Esophagus squamous epithelium (tissue), 5 donors: ENCODE measurements at regions not wholly inside any gene's neighbourhood (a gene's known extent, or its start where the extent isn't known, plus 50 kb on each side); places are given as distances from the start of the nearest gene placed in this dataset.

Experiments used
- DNase-seq: peaks from one replicate; lab custom pipeline; 2025; lab: John Stamatoyannopoulos, UW
- H3K27ac ChIP-seq, 4 donors: fragments of 200-600 bp; sonication (generic); one replicate each; pipeline ENCODE4 v1.5.1; 2016 to 2019; ENCODE audit warnings: mild to moderate bottlenecking in 1 of 4
- H3K27me3 ChIP-seq, 4 donors: fragments of 200-600 bp; sonication (generic); 1 replicate in 3 of 4; 2 replicates in 1 of 4; pipeline versions ENCODE4 v1.5.1 to v1.6.0; 2017 to 2021; ENCODE audit warnings: antibody characterized with exemption in 1 of 4
- H3K36me3 ChIP-seq, 3 donors: fragments of 200-600 bp; sonication (generic); one replicate each; pipeline ENCODE4 v1.5.1; 2016 to 2019
- H3K4me1 ChIP-seq, 3 donors: fragments of 200-600 bp; sonication (generic); one replicate each; pipeline ENCODE4 v1.5.1; 2017 to 2019
- H3K4me3 ChIP-seq, 4 donors: fragments of 200-600 bp; sonication (generic); 1 replicate in 3 of 4; 2 replicates in 1 of 4; pipeline ENCODE4 v1.5.1; 2016 to 2019; ENCODE audit warnings: mild to moderate bottlenecking in 2 of 4, moderate library complexity in 1 of 4
- H3K9me3 ChIP-seq, 3 donors: fragments of 200-600 bp; sonication (generic); one replicate each; pipeline ENCODE4 v1.5.1; 2016 to 2019
- POLR2A ChIP-seq, 4 donors: fragments of 450-650 bp; IDR thresholded peaks; one replicate each; pipeline ENCODE4 v1.6.1; 2017; ENCODE audit warnings: antibody characterized with exemption in 4 of 4, mild to moderate bottlenecking in 4 of 4, moderate library complexity in 3 of 4
- WGBS, 2 donors: methylation state at CpG; one replicate each; pipeline ENCODE4 v1.1.5; 2018; 5-methylcytosine and 5-hydroxymethylcytosine counted together
- intact Hi-C: fragments of 100-400 bp; cut with DNase I; formaldehyde crosslinking; loops from one replicate; pipeline ENCODE4 v1.15.0; 2022
- TF ChIP-seq, protein P1 (sequence below), 6 experiments: fragments of 450-650 bp in 4 of 6; fragments of 200-600 bp in 2 of 6; sonication (generic) in 2 of 6; IDR thresholded peaks; one replicate each; pipeline ENCODE4 v1.5.1; 2016 to 2019; ENCODE audit warnings: antibody characterized with exemption in 6 of 6, mild to moderate bottlenecking in 4 of 6, moderate library complexity in 4 of 6
- donor health status: DM: yes; HTN: yes; CAD: no.

DNA sequence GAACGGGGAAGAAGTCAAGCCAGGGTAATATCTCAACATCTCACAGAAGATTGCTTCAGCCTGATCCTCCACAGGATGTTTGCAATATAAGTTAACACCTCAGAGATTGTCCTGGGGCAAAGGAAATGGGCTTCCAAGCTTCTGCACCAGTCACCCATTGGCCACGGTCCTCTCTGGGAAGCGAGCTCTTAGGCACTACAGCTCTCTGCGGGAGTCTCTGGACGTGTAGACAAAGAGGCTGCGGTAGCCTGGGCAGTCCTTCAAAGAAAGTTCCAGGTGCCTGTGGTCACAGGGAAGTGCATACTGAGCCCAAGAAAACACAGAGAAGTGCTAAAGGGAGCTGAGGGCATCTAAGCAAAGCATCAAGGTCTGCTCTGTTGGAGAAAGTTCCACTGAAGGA is 805.7 kb downstream of the DIAPH3 start:
- Histone ChIP-seq H3K36me3 (no peaks in the 10 kb centered on the region), H3K4me1 (peaks cover 0 to 4% (median 4%) of the 10 kb centered on the region in 3 donors), H3K27me3 (no peaks in the 10 kb centered on the region), H3K27ac (no peak overlapping the region), H3K4me3 (no peak overlapping the region), H3K9me3 (no peaks in the 10 kb centered on the region)
- WGBS, 2 donors: 67 to 80% methylated on average over 6 of the region's 6 CpGs
- intact Hi-C loops: no loop called here
- TF ChIP-seq POLR2A (IDR thresholded peaks at IDR 0.05): no peak
- TF ChIP-seq, protein P1, sequence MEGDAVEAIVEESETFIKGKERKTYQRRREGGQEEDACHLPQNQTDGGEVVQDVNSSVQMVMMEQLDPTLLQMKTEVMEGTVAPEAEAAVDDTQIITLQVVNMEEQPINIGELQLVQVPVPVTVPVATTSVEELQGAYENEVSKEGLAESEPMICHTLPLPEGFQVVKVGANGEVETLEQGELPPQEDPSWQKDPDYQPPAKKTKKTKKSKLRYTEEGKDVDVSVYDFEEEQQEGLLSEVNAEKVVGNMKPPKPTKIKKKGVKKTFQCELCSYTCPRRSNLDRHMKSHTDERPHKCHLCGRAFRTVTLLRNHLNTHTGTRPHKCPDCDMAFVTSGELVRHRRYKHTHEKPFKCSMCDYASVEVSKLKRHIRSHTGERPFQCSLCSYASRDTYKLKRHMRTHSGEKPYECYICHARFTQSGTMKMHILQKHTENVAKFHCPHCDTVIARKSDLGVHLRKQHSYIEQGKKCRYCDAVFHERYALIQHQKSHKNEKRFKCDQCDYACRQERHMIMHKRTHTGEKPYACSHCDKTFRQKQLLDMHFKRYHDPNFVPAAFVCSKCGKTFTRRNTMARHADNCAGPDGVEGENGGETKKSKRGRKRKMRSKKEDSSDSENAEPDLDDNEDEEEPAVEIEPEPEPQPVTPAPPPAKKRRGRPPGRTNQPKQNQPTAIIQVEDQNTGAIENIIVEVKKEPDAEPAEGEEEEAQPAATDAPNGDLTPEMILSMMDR (IDR thresholded peaks at IDR 0.05): no peak
- DNase-seq: no peak

DNA sequence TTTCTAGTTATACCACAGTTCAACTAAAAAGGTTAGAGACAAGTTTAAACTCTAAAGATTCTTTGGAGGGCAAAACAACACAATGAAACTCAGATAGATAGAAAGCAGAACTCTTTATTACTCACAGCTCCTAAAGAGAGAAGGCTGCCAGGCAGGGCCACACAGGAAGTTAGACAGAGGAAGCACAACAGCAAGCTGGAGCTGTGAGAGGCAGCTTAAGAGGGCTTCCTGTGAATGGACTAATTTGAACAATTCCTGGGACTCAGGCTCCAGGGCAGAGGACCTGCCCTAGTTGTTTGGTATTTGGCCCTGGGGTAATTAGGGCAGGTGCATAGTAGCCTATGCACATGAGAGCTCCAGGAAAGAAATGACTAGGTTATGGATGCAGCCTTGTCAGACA is 803.6 kb downstream of the DIAPH3 start:
- Histone ChIP-seq H3K27ac (no peak overlapping the region), H3K27me3 (no peaks in the 10 kb centered on the region), H3K9me3 (no peaks in the 10 kb centered on the region), H3K4me3 (no peak overlapping the region), H3K36me3 (no peaks in the 10 kb centered on the region), H3K4me1 (peaks cover 0 to 4% (median 4%) of the 10 kb centered on the region in 3 donors)
- DNase-seq: no peak
- TF ChIP-seq POLR2A (IDR thresholded peaks at IDR 0.05): no peak
- TF ChIP-seq, protein P1 (IDR thresholded peaks at IDR 0.05): no peak
- intact Hi-C loops: no loop called here

DNA sequence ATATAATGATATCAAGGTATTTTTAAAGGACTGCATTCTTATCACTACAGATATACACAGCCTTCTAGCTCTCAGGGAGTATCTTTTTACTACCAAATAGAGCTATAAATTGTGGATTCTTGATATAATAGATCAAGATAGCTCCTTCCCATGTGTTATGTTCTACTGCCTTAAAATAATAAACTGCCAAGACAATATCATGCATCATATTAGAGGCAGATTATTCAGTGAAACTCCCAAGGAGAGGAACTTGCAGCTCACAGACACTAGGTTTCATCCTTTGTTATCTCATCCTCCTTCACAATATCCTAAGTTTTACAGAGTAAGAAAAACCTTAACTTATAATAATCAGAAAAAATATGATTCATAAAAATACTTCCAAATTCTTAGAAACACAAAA is 802.8 kb downstream of the DIAPH3 start:
- Histone ChIP-seq H3K4me1 (peaks cover 0 to 4% (median 4%) of the 10 kb centered on the region in 3 donors), H3K27ac (no peak overlapping the region), H3K4me3 (no peak overlapping the region), H3K27me3 (no peaks in the 10 kb centered on the region), H3K9me3 (no peaks in the 10 kb centered on the region), H3K36me3 (no peaks in the 10 kb centered on the region)
- intact Hi-C loops: no loop called here
- no peak for TF ChIP-seq POLR2A (IDR thresholded peaks at IDR 0.05)
- TF ChIP-seq, protein P1 (IDR thresholded peaks at IDR 0.05): no peak
- no peak for DNase-seq

DNA sequence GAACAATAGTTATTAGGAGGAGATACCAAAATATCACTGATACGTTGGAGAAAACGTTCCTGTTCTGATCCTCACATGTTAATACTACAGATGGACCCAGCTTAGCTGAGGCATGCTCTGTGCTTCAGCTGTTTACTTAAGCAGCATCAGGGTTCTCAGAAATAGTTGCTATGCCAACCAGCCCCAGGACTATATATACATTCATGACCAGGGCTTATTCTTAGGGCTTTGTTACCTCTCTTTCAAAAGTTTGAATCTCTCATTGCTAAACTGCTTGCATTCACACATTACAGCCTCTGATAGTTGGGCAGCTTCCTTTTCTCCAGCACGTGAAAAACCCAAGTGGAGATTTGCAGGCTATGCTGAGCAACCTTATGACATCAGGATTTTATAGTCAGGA is 800.4 kb downstream of the DIAPH3 start:
- no peak for TF ChIP-seq POLR2A (IDR thresholded peaks at IDR 0.05)
- TF ChIP-seq, protein P1 (IDR thresholded peaks at IDR 0.05): no peak
- H3K27ac ChIP-seq: no peak overlapping the region
- WGBS, 2 donors: 28 to 40% methylated on average over 3 of the region's 3 CpGs
- intact Hi-C loops: no loop called here
- no peaks in the 10 kb centered on the region for H3K9me3 ChIP-seq
- DNase-seq: no peak
- no peaks in the 10 kb centered on the region for H3K36me3 ChIP-seq
- no peak overlapping the region for H3K4me3 ChIP-seq
- H3K27me3 ChIP-seq: no peaks in the 10 kb centered on the region
- peaks cover 0 to under 1% (median 0%) of the 10 kb centered on the region in 3 donors for H3K4me1 ChIP-seq

DNA sequence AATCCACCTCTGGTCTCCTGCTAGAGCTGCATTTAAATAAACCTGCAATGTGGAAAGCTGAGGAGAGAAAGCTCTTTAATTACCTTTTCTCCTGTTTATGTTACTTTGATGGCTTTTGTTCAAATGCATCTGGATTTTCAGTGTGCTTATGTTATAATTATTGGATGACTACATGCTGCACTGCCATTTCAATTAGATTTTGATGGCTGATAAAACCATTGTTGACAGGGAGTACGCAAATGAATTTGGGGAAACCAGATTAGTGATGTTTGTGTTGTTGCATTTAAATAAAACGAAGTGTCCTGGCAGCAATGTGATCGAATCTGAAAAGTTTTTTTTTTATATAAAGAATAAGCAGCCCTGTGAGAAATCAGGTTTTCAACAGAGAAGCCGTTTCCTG is 799.8 kb downstream of the DIAPH3 start:
- DNase-seq: no peak
- Histone ChIP-seq H3K27ac (no peak overlapping the region), H3K27me3 (no peaks in the 10 kb centered on the region), H3K4me1 (peaks cover 0 to 5% (median 0%) of the 10 kb centered on the region in 3 donors), H3K4me3 (no peak overlapping the region), H3K36me3 (no peaks in the 10 kb centered on the region), H3K9me3 (no peaks in the 10 kb centered on the region)
- no peak for TF ChIP-seq POLR2A (IDR thresholded peaks at IDR 0.05)
- TF ChIP-seq, protein P1 (IDR thresholded peaks at IDR 0.05): no peak
- intact Hi-C loops: no loop called here
- 50 to 51% methylated on average over 4 of the region's 4 CpGs for WGBS, 2 donors
